ENCODE measurements at regions not wholly inside any gene's neighbourhood (a gene's known extent, or its start where the extent isn't known, plus 50 kb on each side); places are given as distances from the start of the nearest gene placed in this dataset.

DNA sequence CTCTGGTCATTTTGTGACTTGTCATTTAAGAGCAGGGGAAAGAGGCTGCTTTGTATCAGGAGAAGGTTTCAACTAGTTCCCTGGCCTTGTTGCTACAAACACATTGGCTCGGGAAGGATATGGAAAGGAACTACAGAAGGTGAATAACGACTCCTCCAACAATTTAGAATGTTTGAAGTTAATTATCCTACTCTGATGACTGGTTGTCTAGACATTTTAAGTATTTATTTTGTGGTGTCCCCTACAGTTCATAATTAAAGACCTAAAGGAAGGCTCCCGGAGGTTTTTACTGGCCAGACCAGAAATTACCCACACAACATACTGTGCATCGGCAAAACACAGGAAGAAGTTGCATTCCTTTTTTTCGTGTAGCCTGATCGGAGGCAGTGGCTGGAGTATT lies 515.8 kb upstream of the SALL1 start:
- DNase-seq (ENCODE audit: low read depth): no peak
- no peak overlapping the region for H3K4me3 ChIP-seq (ENCODE audit: low read length)
- TF ChIP-seq, protein P1, sequence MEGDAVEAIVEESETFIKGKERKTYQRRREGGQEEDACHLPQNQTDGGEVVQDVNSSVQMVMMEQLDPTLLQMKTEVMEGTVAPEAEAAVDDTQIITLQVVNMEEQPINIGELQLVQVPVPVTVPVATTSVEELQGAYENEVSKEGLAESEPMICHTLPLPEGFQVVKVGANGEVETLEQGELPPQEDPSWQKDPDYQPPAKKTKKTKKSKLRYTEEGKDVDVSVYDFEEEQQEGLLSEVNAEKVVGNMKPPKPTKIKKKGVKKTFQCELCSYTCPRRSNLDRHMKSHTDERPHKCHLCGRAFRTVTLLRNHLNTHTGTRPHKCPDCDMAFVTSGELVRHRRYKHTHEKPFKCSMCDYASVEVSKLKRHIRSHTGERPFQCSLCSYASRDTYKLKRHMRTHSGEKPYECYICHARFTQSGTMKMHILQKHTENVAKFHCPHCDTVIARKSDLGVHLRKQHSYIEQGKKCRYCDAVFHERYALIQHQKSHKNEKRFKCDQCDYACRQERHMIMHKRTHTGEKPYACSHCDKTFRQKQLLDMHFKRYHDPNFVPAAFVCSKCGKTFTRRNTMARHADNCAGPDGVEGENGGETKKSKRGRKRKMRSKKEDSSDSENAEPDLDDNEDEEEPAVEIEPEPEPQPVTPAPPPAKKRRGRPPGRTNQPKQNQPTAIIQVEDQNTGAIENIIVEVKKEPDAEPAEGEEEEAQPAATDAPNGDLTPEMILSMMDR (IDR thresholded peaks at IDR 0.05; ENCODE audit: insufficient read depth, low read depth, low read length, missing control alignments): no peak

DNA sequence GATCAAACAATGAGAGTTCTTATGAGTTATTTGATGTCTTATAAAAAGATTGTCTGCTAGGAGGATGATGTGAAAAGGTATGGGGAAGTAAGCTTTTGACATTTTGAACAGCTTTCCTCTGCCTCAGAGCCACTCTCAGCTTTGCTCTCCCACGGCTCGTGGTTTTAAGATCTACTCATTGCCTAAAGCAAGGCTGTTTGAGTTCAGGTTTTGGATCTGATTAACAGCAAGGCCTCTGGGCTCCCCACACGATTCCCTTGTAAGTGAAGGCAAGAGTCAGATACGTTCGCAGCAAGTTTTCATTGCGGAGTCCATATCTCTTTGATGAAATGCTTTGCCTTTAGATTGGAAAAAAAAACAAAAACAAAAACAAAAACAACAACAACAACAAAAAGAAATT lies 515.0 kb upstream of the SALL1 start:
- no peak for DNase-seq (ENCODE audit: low read depth)
- TF ChIP-seq, protein P1 (IDR thresholded peaks at IDR 0.05; ENCODE audit: insufficient read depth, low read depth, low read length, missing control alignments): no peak
- H3K4me3 ChIP-seq (ENCODE audit: low read length): no peak overlapping the region

DNA sequence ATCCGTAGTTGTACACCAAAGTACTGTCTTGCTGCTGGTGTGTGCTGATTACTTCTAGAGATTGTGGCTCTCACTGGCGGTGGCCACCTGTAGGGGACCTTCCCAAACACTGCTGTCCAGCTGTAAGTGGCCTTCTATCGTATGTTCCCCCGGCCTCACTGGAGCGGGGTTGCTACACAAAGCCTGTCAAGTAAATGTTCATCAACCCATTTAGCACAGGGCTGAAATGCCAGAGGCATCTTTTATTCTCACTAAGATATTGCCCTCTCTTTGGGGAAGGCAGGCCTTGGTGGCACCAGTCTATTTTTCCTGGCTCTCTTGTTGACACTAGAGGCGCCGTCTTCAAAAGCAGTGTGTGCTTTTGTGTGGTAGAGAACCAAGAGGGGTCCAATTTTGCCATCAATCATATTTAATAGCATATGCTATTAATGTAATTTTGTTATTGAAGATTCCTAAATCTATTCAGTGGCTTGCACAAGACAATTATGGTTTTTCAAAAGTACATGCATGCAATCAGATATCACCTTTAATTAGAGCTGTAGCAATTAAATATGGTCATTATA lies 514.4 kb upstream of the SALL1 start:
- no peak for DNase-seq (ENCODE audit: low read depth)
- H3K4me3 ChIP-seq (ENCODE audit: low read length): no peak overlapping the region
- TF ChIP-seq, protein P1 (IDR thresholded peaks at IDR 0.05; ENCODE audit: insufficient read depth, low read depth, low read length, missing control alignments): no peak

DNA sequence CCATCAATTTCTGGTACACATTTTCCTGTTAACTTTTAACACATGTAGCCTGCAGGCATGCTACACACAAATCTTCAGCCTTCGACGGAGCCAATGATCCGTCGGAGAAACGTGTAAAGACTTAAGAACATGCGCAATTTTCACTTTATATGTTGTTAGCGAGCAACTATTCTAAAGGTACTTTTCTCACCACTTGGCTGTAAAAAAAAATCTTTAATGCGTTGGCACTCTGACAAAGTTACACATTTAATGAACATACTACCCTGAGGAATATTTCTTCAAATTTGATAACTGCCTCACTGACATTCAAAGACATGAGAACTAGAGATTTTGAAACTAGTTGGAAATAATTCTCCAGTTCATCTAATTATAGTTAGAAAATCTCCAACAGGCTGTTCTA lies 507.5 kb upstream of the SALL1 start:
- no peak overlapping the region for H3K4me3 ChIP-seq (ENCODE audit: low read length)
- DNase-seq (ENCODE audit: low read depth): no peak
- TF ChIP-seq, protein P1 (IDR thresholded peaks at IDR 0.05; ENCODE audit: insufficient read depth, low read depth, low read length, missing control alignments): no peak

DNA sequence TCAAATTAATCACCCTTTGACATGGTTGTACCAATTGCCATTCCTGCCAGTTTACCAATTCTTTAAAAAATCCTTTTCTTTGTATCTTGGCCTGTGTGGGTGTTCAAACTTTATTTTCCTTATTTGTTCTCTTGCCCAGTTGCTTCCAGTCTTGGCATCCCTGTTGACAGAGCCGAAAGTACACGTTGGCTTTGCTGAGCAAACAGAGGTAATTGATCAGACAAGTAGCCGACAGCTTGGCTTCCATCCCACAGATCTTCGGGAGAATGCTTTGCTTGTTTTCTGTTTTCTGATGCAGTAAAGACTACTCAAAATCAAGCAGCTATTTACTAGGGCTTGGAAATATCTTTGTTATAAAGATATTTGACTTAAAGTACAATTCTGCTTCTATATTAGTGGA lies 506.8 kb upstream of the SALL1 start:
- TF ChIP-seq, protein P1 (IDR thresholded peaks at IDR 0.05; ENCODE audit: insufficient read depth, low read depth, low read length, missing control alignments): no peak
- no peak for DNase-seq (ENCODE audit: low read depth)
- H3K4me3 ChIP-seq (ENCODE audit: low read length): no peak overlapping the region

DNA sequence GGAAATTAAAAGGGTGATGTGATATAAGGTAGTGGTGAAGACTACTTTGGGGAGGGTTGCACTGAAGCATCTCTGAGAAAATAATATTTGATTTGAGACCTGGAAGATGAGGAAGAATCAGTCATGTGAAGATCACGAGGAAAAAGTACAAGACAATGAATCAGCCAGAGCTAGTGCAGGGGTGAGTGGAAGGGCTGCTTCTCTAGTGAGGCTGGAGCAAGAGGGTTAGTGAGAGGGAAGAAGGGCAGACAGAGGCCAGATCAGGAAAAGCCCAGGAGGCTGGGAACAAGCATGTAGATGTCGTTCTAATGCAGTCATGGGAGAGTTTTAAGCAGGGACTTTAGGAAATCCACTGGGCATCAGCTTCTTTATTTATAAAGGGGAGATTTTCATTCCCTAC lies 504.2 kb upstream of the SALL1 start:
- TF ChIP-seq, protein P1 (IDR thresholded peaks at IDR 0.05; ENCODE audit: insufficient read depth, low read depth, low read length, missing control alignments): no peak
- no peak overlapping the region for H3K4me3 ChIP-seq (ENCODE audit: low read length)
- DNase-seq (ENCODE audit: low read depth): peak; percentile 22

DNA sequence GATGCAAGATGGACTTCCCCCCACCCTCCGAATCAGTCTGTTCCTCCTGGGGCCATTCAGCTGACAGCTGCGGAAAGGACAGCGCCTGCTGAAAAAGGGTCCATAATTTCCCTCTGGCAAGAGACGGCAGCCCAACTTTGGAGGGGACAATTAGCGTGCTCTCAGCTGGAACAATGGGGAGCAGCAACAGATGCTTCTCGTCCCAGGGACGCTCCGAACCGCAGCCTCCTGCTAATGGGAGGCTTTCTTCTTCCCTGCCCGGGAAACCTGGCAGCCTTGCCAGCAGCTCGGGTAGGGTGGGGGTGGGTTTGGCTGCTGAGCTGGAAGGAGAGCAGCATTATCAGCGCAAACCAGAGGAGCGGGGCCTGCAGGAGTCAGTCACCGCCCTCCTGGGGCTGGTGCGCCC lies 500.0 kb upstream of the SALL1 start:
- H3K4me3 ChIP-seq (ENCODE audit: low read length): no peak overlapping the region
- TF ChIP-seq, protein P1 (IDR thresholded peaks at IDR 0.05; ENCODE audit: insufficient read depth, low read depth, low read length, missing control alignments): no peak
- DNase-seq (ENCODE audit: low read depth): no peak

Data from epithelial cell of esophagus (primary cell).